NCI-H82 treated with DMSO at 0.1 percent for 48 hours (cell line): ENCODE measurements at regions not wholly inside any gene's neighbourhood (a gene's known extent, or its start where the extent isn't known, plus 50 kb on each side); places are given as distances from the start of the nearest gene placed in this dataset.

Experiments used
- DNase-seq: peaks from one replicate; lab custom pipeline; 2025; ENCODE audit not compliant: unreplicated experiment; lab: John Stamatoyannopoulos, UW

- no peak for DNase-seq
These were observed 877.3 kb downstream of the KCNJ18 start for GRCh38 chr17:22569459-22570143.

DNA sequence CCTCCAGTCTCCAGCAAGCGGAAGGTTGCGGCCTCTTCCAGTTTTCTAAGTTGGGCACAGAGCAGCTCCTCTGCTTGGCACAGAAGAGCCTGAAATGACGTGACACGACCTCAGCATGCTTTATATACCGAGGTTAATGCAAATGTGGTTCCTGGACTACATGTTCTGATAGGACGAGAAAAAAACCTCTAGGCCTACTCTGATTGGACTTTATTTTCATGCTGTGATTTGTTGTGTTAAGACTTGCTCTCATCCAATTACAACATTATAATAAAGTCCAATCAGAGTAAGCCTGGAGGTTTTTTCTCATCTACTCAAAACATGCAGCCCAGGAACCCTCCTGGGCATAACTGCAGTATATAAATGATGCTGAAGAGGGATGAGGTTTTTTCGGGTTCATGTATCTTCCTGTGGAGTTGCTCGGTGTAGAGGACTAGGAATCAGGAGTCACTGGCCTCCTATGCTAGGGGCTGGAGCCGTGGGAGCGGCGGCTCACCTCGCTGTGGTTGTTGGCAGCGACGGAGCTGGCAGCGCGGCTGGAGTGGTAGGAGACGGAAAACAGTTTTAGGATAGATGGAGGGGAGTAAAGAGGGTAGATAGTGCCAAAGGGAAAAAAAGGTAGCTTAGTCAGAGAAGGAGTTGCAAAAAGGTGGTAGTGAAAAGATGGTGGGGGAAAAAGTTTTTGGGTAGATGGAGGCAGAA lies 878.0 kb downstream of the KCNJ18 start:
- peak; percentile 24 for DNase-seq

GRCh38 chr17:22599322-22599721 lies 907.0 kb downstream of the KCNJ18 start:
- no peak for DNase-seq

- DNase-seq, result no peak
These were observed 908.4 kb downstream of the KCNJ18 start for GRCh38 chr17:22600644-22601298.
